GM12875 (cell line): ENCODE measurements at regions not wholly inside any gene's neighbourhood (a gene's known extent, or its start where the extent isn't known, plus 50 kb on each side); places are given as distances from the start of the nearest gene placed in this dataset.

Experiments used
- H3K4me3 ChIP-seq: one replicate; pipeline ENCODE4 v1.5.1; 2011; ENCODE audit warnings: low read depth, low read length, control low read depth
- TF ChIP-seq, protein P1 (sequence below): IDR thresholded peaks from 2 replicates; pipeline ENCODE4 v1.5.1; 2011; ENCODE audit warnings: low read depth, mild to moderate bottlenecking, control low read depth, inconsistent platforms, low read length, moderate library complexity, borderline replicate concordance; ENCODE audit not compliant: insufficient read depth

DNA sequence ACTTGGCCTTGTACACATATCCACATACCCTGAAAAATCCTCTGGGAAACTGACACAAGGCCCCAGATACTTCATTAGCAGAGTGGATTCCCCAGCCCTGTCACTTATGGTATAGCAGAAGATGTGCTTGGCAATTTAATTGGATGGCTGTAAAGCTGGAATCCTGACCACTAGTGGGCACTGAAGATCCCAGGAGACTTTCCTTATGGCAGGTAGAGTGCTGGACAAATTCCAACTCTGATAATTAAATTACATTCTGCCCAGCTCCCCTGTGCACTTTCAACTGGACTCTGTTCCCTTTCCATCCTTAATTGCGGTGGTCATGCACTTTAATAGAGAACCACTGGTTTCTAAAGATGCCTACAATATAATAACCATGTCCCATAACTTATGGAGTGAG lies 119.8 kb downstream of the DCK start:
- no peak overlapping the region for H3K4me3 ChIP-seq
- TF ChIP-seq, protein P1, sequence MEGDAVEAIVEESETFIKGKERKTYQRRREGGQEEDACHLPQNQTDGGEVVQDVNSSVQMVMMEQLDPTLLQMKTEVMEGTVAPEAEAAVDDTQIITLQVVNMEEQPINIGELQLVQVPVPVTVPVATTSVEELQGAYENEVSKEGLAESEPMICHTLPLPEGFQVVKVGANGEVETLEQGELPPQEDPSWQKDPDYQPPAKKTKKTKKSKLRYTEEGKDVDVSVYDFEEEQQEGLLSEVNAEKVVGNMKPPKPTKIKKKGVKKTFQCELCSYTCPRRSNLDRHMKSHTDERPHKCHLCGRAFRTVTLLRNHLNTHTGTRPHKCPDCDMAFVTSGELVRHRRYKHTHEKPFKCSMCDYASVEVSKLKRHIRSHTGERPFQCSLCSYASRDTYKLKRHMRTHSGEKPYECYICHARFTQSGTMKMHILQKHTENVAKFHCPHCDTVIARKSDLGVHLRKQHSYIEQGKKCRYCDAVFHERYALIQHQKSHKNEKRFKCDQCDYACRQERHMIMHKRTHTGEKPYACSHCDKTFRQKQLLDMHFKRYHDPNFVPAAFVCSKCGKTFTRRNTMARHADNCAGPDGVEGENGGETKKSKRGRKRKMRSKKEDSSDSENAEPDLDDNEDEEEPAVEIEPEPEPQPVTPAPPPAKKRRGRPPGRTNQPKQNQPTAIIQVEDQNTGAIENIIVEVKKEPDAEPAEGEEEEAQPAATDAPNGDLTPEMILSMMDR, result 0 out of 2 replicates have a peak, but pooled peaks have one; percentile 11

DNA sequence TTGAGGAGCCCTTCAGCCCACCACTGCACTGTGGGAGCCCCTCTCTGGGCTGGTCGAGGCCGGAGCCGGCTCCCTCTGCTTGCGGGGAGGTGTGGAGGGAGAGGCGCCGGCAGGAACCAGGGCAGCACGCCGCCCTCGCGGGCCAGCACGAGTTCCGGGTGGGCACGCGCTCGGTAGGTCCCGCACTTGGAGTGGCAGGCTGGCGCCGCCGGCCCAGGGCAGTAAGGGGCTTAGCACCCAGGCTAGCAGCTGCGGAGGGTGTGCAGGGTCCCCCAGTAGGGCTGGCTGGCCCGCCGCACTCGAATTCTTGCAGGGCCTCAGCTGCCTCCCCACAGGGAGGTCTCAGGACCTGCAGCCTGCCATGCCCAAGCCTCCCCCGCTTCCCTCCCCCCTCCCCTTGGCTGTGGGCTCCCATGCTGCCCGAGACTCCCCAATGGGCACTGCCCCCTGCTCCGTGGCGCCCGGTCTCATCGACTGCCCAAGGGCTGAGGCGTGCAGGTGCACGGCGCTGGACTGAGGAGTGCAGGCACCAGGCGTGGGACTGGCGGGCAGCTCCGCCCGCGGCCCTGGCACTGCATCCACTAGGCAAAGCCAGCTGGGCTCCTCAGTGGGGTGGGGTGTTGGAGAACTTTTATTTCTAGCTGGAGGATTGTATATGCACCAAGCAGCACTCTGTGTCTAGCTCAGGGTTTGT lies 127.5 kb downstream of the DCK start:
- H3K4me3 ChIP-seq, result no peak overlapping the region
- TF ChIP-seq, protein P1, result no peak

DNA sequence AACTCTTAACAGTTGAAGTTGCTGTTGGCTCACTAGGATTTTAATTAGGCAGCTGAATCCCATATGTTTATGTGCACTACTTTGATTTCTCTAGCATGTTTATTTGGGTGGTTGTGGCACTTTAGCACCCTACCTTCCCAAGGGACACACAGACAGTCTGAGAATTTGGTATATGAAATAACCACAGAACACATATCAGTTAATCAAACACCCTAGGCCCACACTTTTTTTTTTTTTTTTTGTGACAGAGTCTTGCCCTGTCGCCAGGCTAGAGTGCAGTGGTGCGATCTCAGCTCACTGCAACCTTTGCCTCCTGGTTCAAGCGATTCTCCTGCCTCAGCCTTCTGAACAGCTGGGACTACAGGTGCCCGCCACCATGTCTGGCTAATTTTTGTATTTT lies 130.5 kb downstream of the DCK start:
- TF ChIP-seq, protein P1, result no peak

DNA sequence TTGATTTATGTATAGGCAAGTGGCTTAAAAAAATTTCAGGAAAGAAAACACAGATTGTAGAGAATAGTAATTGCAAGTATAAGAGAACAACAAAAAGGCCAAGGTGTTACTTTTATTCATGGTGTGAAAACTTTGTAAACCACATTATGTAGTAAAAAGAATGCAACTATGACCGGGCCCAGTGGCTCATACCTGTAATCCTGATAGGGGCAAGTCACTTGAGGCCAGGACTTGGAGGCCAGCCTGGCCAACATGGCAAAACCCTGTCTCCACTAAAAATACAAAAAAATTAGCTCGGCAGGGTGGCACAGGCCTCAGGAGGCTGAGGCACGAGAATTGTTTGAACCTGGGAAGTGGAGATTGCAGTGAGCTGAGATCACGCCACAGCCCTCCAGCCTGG lies 131.7 kb downstream of the DCK start:
- TF ChIP-seq, protein P1, result no peak
- H3K4me3 ChIP-seq, result no peak overlapping the region

More for the DNA sequence above, 130.5 kb downstream of the DCK start:
- H3K4me3 ChIP-seq, result no peak overlapping the region

DNA sequence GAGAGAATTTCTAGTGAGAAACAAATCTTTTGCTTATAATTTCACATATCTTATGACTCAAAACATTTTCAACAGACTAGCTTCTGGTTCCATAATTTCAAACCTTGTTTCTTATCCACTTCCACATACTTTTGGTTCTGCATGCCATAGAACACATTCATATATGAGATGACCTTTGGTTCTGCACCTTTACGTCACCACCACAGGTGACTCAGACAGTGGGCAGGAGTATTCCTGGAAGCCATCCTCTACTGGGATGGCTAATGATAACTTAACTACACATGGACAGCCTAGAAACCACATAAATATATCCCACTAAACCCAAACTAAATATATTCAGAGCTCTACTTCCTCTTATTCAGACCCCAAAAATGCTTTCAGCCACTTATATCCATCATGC lies 133.3 kb downstream of the DCK start:
- TF ChIP-seq, protein P1, result no peak
- H3K4me3 ChIP-seq, result no peak overlapping the region

DNA sequence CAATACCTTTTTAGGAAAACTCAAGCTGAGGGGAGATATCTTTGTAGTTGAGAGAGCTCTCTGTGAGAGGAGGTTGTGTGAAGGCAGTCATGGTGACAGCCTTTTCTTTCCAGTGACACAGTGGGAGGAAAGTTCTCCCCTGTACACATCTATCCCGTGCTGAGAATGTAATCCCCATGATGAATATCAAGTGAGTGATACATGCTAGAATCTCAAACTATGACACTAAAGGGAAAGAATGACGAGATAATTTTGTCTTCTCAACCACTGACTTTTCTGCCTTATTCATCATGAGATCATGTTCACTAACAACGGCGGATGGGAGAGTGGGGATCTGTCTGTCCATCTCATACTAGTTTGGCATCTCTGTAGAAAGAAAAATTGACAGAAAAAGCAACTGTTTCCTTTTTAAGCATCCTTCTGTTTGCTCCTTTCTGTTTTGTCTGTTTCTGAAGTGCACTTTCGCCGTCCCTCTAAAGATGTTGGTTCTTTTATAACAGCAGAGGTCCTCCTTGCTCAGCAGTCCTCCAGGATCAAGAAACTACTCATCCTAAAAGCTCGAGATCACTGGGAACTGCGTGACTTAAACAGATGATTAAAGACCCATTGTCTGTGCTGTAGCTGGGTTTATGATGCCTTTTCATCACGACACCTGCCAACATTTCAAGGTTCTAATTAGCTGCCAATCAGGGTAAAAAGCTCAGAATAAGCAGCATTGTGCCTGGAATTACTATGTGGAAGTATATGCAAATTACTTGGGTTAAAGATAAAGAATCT lies 137.6 kb downstream of the DCK start:
- TF ChIP-seq, protein P1, result no peak
- no peak overlapping the region for H3K4me3 ChIP-seq

DNA sequence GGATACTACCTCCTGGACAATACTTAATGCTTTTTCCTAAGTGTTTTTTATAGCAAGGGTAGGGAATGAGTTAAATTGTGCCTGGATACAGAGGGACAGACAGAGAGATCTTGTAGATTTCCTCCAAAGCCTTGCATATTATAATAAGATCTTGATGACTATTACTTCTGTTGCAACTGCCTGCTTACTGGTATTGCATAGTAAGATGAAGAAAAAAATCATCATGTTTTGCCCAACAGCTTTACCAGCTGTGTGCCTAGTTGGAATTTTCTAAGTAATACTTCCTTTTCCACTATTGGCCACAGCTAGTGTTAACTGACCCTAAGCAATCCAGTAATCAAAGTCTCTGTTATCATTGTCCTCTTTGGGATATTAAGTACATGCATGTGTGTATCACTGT lies 139.0 kb downstream of the DCK start:
- TF ChIP-seq, protein P1, result no peak
- no peak overlapping the region for H3K4me3 ChIP-seq
